ENCODE measurements at regions not wholly inside any gene's neighbourhood (a gene's known extent, or its start where the extent isn't known, plus 50 kb on each side); places are given as distances from the start of the nearest gene placed in this dataset.

GRCh38 chr21:23729331-23729730 lies 1878.0 kb downstream of the MRPL39 start:
- Histone ChIP-seq H3K27ac (ENCODE audit: low read depth in 1 of 2, low read length in 2 of 2) (no peak overlapping the region), H3K36me3 (ENCODE audit: control insufficient read depth in 4 of 4, insufficient read depth in 3 of 4, low read depth in 1 of 4, low read length in 3 of 4) (no peaks in the 10 kb centered on the region), H3K4me1 (ENCODE audit: control insufficient read depth in 4 of 4, insufficient read depth in 4 of 4, low read length in 3 of 4) (no peaks in the 10 kb centered on the region), H3K4me3 (ENCODE audit: low read depth in 1 of 3, low read length in 3 of 3) (no peak overlapping the region), H3K9ac (ENCODE audit: low read depth in 1 of 2, low read length in 2 of 2) (no peak overlapping the region), H3K27me3 (ENCODE audit: control insufficient read depth in 4 of 4, insufficient read depth in 4 of 4, low read length in 3 of 4) (no peaks in the 10 kb centered on the region), H3K9me3 (ENCODE audit: control insufficient read depth in 4 of 4, low read length in 3 of 4) (no peaks in the 10 kb centered on the region)
- DNase-seq (ENCODE audit: low spot score), result no peak
- TF ChIP-seq HNF4G (IDR thresholded peaks at IDR 0.05), result no peak
- TF ChIP-seq YY1 (IDR thresholded peaks at IDR 0.05), result no peak
- TF ChIP-seq, protein P1, sequence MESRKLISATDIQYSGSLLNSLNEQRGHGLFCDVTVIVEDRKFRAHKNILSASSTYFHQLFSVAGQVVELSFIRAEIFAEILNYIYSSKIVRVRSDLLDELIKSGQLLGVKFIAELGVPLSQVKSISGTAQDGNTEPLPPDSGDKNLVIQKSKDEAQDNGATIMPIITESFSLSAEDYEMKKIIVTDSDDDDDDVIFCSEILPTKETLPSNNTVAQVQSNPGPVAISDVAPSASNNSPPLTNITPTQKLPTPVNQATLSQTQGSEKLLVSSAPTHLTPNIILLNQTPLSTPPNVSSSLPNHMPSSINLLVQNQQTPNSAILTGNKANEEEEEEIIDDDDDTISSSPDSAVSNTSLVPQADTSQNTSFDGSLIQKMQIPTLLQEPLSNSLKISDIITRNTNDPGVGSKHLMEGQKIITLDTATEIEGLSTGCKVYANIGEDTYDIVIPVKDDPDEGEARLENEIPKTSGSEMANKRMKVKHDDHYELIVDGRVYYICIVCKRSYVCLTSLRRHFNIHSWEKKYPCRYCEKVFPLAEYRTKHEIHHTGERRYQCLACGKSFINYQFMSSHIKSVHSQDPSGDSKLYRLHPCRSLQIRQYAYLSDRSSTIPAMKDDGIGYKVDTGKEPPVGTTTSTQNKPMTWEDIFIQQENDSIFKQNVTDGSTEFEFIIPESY (IDR thresholded peaks at IDR 0.05), result no peak
- TF ChIP-seq HNF4A (conservative IDR thresholded peaks at IDR 0.05), result no peak
- no peak for TF ChIP-seq JUND (IDR thresholded peaks at IDR 0.05)
- TF ChIP-seq FOXA2 (IDR thresholded peaks at IDR 0.05), result no peak
- no peak for TF ChIP-seq RAD21 (IDR thresholded peaks at IDR 0.05)
- no peak for TF ChIP-seq TAF1 (conservative IDR thresholded peaks at IDR 0.05)
- TF ChIP-seq, protein P2, sequence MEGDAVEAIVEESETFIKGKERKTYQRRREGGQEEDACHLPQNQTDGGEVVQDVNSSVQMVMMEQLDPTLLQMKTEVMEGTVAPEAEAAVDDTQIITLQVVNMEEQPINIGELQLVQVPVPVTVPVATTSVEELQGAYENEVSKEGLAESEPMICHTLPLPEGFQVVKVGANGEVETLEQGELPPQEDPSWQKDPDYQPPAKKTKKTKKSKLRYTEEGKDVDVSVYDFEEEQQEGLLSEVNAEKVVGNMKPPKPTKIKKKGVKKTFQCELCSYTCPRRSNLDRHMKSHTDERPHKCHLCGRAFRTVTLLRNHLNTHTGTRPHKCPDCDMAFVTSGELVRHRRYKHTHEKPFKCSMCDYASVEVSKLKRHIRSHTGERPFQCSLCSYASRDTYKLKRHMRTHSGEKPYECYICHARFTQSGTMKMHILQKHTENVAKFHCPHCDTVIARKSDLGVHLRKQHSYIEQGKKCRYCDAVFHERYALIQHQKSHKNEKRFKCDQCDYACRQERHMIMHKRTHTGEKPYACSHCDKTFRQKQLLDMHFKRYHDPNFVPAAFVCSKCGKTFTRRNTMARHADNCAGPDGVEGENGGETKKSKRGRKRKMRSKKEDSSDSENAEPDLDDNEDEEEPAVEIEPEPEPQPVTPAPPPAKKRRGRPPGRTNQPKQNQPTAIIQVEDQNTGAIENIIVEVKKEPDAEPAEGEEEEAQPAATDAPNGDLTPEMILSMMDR (IDR thresholded peaks at IDR 0.05; ENCODE audit: low read depth, low read length, missing input control), result no peak
- TF ChIP-seq REST (IDR thresholded peaks at IDR 0.05), result no peak
- TF ChIP-seq FOXA1 (IDR thresholded peaks at IDR 0.05), result no peak
- TF ChIP-seq MAX (IDR thresholded peaks at IDR 0.05), result no peak
- TF ChIP-seq EGR1 (IDR thresholded peaks at IDR 0.05; ENCODE audit: low read depth in 2 of 2), result no peak
- 77% methylated on average over 2 of the region's 2 CpGs for WGBS

DNA sequence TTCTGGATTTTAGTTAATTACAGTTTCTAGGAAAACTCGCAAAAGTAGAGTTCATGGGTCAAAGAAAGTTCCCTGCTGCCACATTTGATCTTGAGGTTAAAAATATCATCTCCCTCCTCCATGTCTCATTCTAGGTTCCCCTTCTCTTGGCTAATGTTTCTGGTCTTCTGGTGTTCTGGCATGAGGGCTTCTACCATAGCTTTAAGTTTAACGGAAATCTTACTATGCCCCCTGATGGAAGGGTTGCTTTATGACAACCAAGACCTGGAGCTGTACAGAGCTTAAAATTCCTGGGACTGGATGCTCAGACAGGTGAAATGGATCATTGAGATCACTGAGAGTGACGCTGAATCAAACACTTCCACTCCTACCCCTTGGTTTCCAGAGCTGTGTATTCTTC lies 1881.7 kb downstream of the MRPL39 start:
- Histone ChIP-seq H3K4me3 (ENCODE audit: low read depth in 1 of 3, low read length in 3 of 3) (no peak overlapping the region), H3K4me1 (ENCODE audit: control insufficient read depth in 4 of 4, insufficient read depth in 4 of 4, low read length in 3 of 4) (no peaks in the 10 kb centered on the region), H3K27ac (ENCODE audit: low read depth in 1 of 2, low read length in 2 of 2) (no peak overlapping the region), H3K36me3 (ENCODE audit: control insufficient read depth in 4 of 4, insufficient read depth in 3 of 4, low read depth in 1 of 4, low read length in 3 of 4) (no peaks in the 10 kb centered on the region), H3K9ac (ENCODE audit: low read depth in 1 of 2, low read length in 2 of 2) (no peak overlapping the region), H3K27me3 (ENCODE audit: control insufficient read depth in 4 of 4, insufficient read depth in 4 of 4, low read length in 3 of 4) (no peaks in the 10 kb centered on the region), H3K9me3 (ENCODE audit: control insufficient read depth in 4 of 4, low read length in 3 of 4) (no peaks in the 10 kb centered on the region)
- WGBS, result 59% methylated on average over 3 of the region's 3 CpGs
- DNase-seq (ENCODE audit: low spot score), result no peak
- TF ChIP-seq MAX (IDR thresholded peaks at IDR 0.05) (no peak), TAF1 (conservative IDR thresholded peaks at IDR 0.05) (no peak), JUND (IDR thresholded peaks at IDR 0.05) (no peak), HNF4G (IDR thresholded peaks at IDR 0.05) (no peak), HNF4A (conservative IDR thresholded peaks at IDR 0.05) (no peak), RXRA (IDR thresholded peaks at IDR 0.05) (no peak), NR2F2 (IDR thresholded peaks at IDR 0.05) (no peak), REST (IDR thresholded peaks at IDR 0.05) (no peak), EGR1 (IDR thresholded peaks at IDR 0.05; ENCODE audit: low read depth in 2 of 2) (no peak), FOXA1 (IDR thresholded peaks at IDR 0.05) (no peak)
- TF ChIP-seq, protein P1 (IDR thresholded peaks at IDR 0.05), result no peak
